ENCODE measurements at regions not wholly inside any gene's neighbourhood (a gene's known extent, or its start where the extent isn't known, plus 50 kb on each side); places are given as distances from the start of the nearest gene placed in this dataset.

GRCh38 chr1:109821221-109821669, 57.5 kb upstream of the EPS8L3 start:
- no peaks in the 10 kb centered on the region for H3K36me3 ChIP-seq (replicated peaks in 1 of 2; ENCODE audit: control insufficient read depth in 1 of 2, insufficient read depth in 2 of 2, low read length in 2 of 2)
- H3K4me1 ChIP-seq (ENCODE audit: insufficient read depth, low read length): peaks cover 62% of the 10 kb centered on the region
- H3K27me3 ChIP-seq (ENCODE audit: control insufficient read depth in 1 of 2, insufficient read depth in 2 of 2, low read length in 2 of 2): peaks cover 0 to 3% of the 10 kb centered on the region in 2 experiments; a peak in 1 of 5 replicates
- no peaks in the 10 kb centered on the region for H3K79me2 ChIP-seq (ENCODE audit: insufficient read depth, low read length)
- 72% methylated on average over 7 of the region's 8 CpGs for WGBS (ENCODE audit: low lambda C conversion rate)
- no peak overlapping the region for H3K4me2 ChIP-seq (ENCODE audit: low read depth, low read length)
- TF ChIP-seq ERF (CRISPR knock-in tag; IDR thresholded peaks at IDR 0.05): no peak
- TF ChIP-seq NPAS2 (CRISPR knock-in tag; IDR thresholded peaks at IDR 0.05; ENCODE audit: borderline replicate concordance): no peak
- TF ChIP-seq PAXIP1 (CRISPR knock-in tag; conservative IDR thresholded peaks at IDR 0.05): no peak
- TF ChIP-seq ZFY (CRISPR knock-in tag; IDR thresholded peaks at IDR 0.05): no peak
- no peak for TF ChIP-seq PRPF4 (IDR thresholded peaks at IDR 0.05; ENCODE audit: low read depth, low read length, poor library complexity, severe bottlenecking)
- TF ChIP-seq JUND (CRISPR knock-in tag; IDR thresholded peaks at IDR 0.05): no peak
- no peak for TF ChIP-seq MATR3 (CRISPR knock-in tag; IDR thresholded peaks at IDR 0.05)
- no peak for TF ChIP-seq TEAD2 (CRISPR knock-in tag; IDR thresholded peaks at IDR 0.05)
- no peak for TF ChIP-seq TCF12 (IDR thresholded peaks at IDR 0.05)
- no peak for TF ChIP-seq TCF12 (CRISPR knock-in tag; IDR thresholded peaks at IDR 0.05)
- TF ChIP-seq GABPB1 (CRISPR knock-in tag; IDR thresholded peaks at IDR 0.05): no peak
- TF ChIP-seq ZBTB1 (CRISPR knock-in tag; IDR thresholded peaks at IDR 0.05; ENCODE audit: borderline replicate concordance): no peak
- H3K9ac ChIP-seq (ENCODE audit: insufficient read depth, low read depth, low read length): no peak overlapping the region
- no peak overlapping the region for H3K4me3 ChIP-seq (replicated peaks in 1 of 3; ENCODE audit: insufficient read depth in 1 of 3, low read depth in 2 of 3, low read length in 3 of 3)
- H3K9me3 ChIP-seq (ENCODE audit: low read length): no peaks in the 10 kb centered on the region
- in situ Hi-C loops (cut with HindIII; ENCODE audit: extremely low pct_ligation_motif_present, low pct_unique_long_range_greater_than_20kb): no loop called here
- no TSS peak for BruUV-seq (replicated peaks)
- ChIA-PET CTCF (ENCODE audit: low intra/inter-chr PET ratio, low total read pairs) (no interaction called here), POLR2A (no interaction called here)
- no peak for DNase-seq (ENCODE audit: low spot score)
- no peak for FAIRE-seq
- no peak overlapping the region for H2AFZ ChIP-seq (ENCODE audit: low read length)
- H4K20me1 ChIP-seq (ENCODE audit: insufficient read depth, low read length): no peaks in the 10 kb centered on the region
- no peak for ATAC-seq
- no peak overlapping the region for H3K27ac ChIP-seq (ENCODE audit: extremely low read length, insufficient read depth, low read length)
- intact Hi-C loops (cut with micrococcal nuclease; ENCODE audit: unreplicated experiment): no loop called here
